SJCRH30 (cell line): ENCODE measurements at regions not wholly inside any gene's neighbourhood (a gene's known extent, or its start where the extent isn't known, plus 50 kb on each side); places are given as distances from the start of the nearest gene placed in this dataset.
"Not testable (repeated sequence)": the region's sequence is repeated elsewhere in the genome, so short reads cannot be mapped to it uniquely, and the experiment has no call there.

Experiments used
- DNase-seq, 2 experiments: peaks; one replicate each; pipeline ENCODE4 v3.0.0-alpha.2; 2015 to 2020
- H3K27ac ChIP-seq: fragments of 250-450 bp; sonication (Bioruptor Pico); 2 replicates; pipeline ENCODE4 v1.5.1; 2020; ENCODE audit warnings: mild to moderate bottlenecking, moderate library complexity
- H3K27me3 ChIP-seq: fragments of 250-450 bp; sonication (Bioruptor Pico); 2 replicates; pipeline ENCODE4 v1.5.1; 2020; ENCODE audit warnings: mild to moderate bottlenecking, moderate library complexity
- H3K36me3 ChIP-seq: fragments of 250-450 bp; sonication (Bioruptor Pico); 2 replicates; pipeline ENCODE4 v1.5.1; 2020; ENCODE audit warnings: mild to moderate bottlenecking, moderate library complexity
- H3K4me1 ChIP-seq: fragments of 250-450 bp; sonication (Bioruptor Pico); 2 replicates; pipeline ENCODE4 v1.5.1; 2020; ENCODE audit warnings: mild to moderate bottlenecking, moderate library complexity
- H3K4me3 ChIP-seq: fragments of 250-450 bp; sonication (Bioruptor Pico); 2 replicates; pipeline ENCODE4 v1.5.1; 2020; ENCODE audit warnings: mild to moderate bottlenecking, moderate library complexity
- H3K9me3 ChIP-seq: fragments of 250-450 bp; sonication (Bioruptor Pico); replicated peaks from 2 replicates; pipeline ENCODE4 v1.5.1; 2020; ENCODE audit warnings: mild to moderate bottlenecking, moderate library complexity

DNA sequence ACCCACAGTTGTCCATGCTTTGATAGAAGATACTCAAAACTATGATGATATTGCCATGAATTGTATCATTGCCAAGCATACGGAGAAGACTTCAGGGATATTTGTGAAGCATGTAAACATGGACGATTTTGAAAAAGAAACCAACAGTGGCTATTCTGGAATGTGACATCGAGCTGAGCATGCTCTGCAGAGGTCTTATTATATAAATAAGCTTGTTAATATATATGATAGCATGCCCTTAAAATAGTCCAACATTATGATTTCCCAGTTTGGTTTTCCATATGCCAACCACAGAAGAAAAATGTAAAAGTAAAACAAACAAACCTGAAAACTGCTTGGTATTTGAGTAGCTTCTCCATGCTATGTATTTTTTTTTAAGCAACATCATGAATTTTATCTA is 159.1 kb downstream of the LNPK start:
- peaks cover 22% of the 10 kb centered on the region for H3K4me1 ChIP-seq
- H3K27ac ChIP-seq = peak overlapping the region; percentile 54
- no peaks in the 10 kb centered on the region for H3K36me3 ChIP-seq
- H3K4me3 ChIP-seq = no peak overlapping the region
- no peak for DNase-seq
- H3K27me3 ChIP-seq = no peaks in the 10 kb centered on the region
- no peaks in the 10 kb centered on the region for H3K9me3 ChIP-seq

DNA sequence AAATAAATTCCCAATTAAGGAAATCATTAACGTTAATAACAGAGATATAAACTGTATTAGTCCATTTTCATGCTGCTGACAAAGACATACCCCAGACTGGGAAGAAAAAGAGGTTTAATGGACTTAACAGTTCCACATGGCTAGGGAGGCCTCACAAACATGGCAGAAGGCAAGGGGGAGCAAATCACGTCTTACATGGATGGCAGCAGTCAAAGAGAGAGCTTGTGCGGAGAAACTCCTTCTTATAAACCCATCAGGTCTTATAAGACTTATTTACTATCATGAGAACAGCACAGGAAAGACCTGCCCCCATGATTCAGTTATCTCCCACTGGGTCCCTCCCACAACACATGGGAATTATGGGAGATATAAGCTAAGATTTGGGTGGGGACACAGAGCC is 161.3 kb downstream of the LNPK start:
- not testable (repeated sequence) for DNase-seq, H3K9me3 ChIP-seq, H3K36me3 ChIP-seq, H3K4me3 ChIP-seq, H3K27ac ChIP-seq, H3K27me3 ChIP-seq
- H3K4me1 ChIP-seq = peaks cover 28% of the 10 kb centered on the region

DNA sequence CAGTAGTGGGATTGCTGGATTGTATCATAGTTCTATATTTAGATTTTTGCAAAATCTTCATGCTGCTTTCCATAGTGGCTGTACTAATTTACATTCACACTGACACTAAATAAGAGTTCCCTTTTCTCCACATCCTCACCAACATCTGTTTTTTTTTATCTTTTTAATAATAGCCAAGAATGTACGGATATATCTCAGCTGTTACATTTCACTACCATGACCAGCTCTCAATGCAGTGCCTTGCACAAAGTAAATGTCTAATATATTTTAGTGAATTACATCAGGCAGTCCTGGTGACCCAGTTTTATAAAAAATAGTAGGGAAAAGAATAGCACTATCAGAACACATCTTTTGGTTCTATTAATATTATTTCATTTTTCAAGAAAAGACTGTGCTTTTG is 161.8 kb downstream of the LNPK start:
- DNase-seq = no peak

DNA sequence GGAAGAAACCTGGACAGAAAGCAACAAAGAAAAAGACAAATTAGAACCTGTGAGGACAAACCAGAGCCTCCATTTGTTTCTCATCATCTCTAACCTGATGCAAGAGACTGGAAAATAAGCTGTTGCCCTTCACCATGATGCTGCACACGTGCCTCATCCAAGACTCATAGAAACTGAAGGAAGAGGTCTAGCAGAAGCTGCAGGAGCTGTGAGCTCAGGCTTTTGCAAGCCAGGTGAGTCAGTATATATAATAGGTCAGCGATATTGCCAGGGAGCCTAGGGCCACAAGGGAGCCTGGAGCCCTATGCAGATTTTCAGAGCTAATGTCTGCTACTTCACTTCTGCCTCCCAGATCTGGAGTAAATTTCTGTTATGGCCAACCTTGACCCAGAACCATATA is 163.1 kb downstream of the LNPK start:
- no peak overlapping the region for H3K4me3 ChIP-seq
- H3K9me3 ChIP-seq = no peaks in the 10 kb centered on the region
- H3K4me1 ChIP-seq = peaks cover 20% of the 10 kb centered on the region
- no peaks in the 10 kb centered on the region for H3K27me3 ChIP-seq
- no peak for DNase-seq
- no peaks in the 10 kb centered on the region for H3K36me3 ChIP-seq
- H3K27ac ChIP-seq = no peak overlapping the region

More for the DNA sequence above, 161.8 kb downstream of the LNPK start:
- Histone ChIP-seq H3K27ac (no peak overlapping the region), H3K9me3 (no peaks in the 10 kb centered on the region), H3K4me1 (peaks cover 28% of the 10 kb centered on the region), H3K36me3 (no peaks in the 10 kb centered on the region), H3K4me3 (no peak overlapping the region), H3K27me3 (no peaks in the 10 kb centered on the region)

DNA sequence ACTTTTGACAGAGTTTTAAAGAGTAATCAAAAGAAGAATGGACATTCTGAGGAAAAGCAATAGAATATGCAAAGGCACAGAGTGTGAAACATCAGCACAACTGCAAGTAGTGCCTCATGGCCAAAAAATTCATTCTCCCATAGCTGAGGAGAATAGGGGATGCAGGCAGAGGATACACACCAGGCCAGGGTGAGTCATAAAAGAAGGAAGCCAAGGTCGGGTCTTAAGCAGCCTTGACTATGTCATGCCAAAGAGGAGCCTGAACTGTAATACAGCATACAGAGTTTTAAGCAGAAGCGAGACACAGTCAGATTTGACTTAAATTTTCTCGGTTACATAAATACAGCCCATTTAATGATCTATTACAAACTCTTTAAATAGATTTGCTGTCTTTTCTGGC is 165.0 kb downstream of the LNPK start:
- H3K27me3 ChIP-seq = no peaks in the 10 kb centered on the region
- peaks cover 11% of the 10 kb centered on the region; the same call in 1 of the 2 replicates for H3K4me1 ChIP-seq
- H3K36me3 ChIP-seq = no peaks in the 10 kb centered on the region
- peak; percentile 26 to 27 for DNase-seq
- H3K27ac ChIP-seq = no peak overlapping the region
- no peaks in the 10 kb centered on the region for H3K9me3 ChIP-seq
- H3K4me3 ChIP-seq = no peak overlapping the region

DNA sequence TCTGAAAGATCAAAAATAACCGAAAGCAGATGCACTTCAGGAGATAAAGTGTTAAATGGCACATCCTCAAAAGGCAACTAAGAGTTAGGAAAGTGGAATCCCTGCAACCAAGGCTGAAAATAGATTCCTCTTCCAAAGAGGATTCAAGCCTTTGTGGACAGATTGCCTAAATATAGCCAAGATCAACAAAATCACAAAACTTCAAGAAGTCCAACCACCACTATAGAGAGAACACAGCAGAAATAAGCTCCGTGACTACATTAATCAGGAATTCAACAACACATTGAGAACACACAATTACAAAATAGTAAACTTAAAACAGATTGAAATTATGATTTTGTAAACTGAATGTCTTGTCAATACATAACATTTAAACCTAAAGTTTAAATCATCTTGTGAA is 165.7 kb downstream of the LNPK start:
- no peak for DNase-seq
- H3K4me1 ChIP-seq = peaks cover 11% of the 10 kb centered on the region; the same call in 1 of the 2 replicates
- no peak overlapping the region for H3K4me3 ChIP-seq
- no peaks in the 10 kb centered on the region for H3K27me3 ChIP-seq
- H3K9me3 ChIP-seq = no peaks in the 10 kb centered on the region
- no peak overlapping the region for H3K27ac ChIP-seq
- no peaks in the 10 kb centered on the region for H3K36me3 ChIP-seq

DNA sequence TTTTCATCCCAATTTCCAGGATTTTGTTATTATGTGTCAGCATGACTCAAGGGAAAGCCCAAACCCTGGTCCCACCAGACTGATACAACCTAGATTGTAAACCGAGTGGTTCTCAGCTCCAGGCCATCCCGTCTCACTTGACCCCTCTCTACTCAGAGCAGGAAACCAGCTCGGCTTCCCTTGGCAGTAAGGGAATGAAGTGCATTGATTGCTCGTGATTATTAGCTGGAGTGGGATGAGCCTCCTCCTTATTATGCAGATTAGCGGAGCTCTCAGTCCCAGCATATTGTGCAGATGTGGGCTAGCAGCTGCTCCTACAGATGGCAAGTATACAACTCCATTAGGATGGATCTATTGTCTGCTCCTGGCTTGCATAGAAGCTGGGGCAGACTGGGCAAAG is 167.6 kb downstream of the LNPK start:
- H3K27ac ChIP-seq = no peak overlapping the region
- H3K4me1 ChIP-seq = peaks cover 5% of the 10 kb centered on the region; the same call in 1 of the 2 replicates
- no peaks in the 10 kb centered on the region for H3K27me3 ChIP-seq
- peak in 1 of 2 experiments; percentile 20 for DNase-seq
- H3K36me3 ChIP-seq = no peaks in the 10 kb centered on the region
- no peaks in the 10 kb centered on the region for H3K9me3 ChIP-seq
- H3K4me3 ChIP-seq = no peak overlapping the region

DNA sequence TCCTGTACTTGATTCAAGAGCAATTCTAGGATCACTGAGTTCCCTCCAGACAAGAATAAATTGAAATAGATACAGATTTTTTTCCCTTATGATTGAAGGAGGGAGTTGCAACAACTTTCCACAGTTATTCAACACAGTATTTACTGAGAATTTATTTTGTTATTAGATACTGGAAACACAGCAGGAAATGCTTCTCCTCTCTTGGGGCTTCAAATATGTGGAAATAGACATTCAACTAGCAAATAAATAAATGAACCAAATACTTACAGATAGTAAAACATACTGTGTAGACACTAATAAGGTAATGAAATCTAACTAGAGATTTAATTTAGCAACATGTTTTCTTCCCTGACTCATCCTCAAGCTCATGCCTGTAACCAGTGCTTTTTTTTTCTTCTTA is 169.2 kb downstream of the LNPK start:
- peaks cover 5% of the 10 kb centered on the region; the same call in 1 of the 2 replicates for H3K4me1 ChIP-seq
- no peaks in the 10 kb centered on the region for H3K27me3 ChIP-seq
- no peaks in the 10 kb centered on the region for H3K36me3 ChIP-seq
- no peaks in the 10 kb centered on the region for H3K9me3 ChIP-seq
- DNase-seq = no peak
- H3K4me3 ChIP-seq = no peak overlapping the region
- H3K27ac ChIP-seq = no peak overlapping the region

DNA sequence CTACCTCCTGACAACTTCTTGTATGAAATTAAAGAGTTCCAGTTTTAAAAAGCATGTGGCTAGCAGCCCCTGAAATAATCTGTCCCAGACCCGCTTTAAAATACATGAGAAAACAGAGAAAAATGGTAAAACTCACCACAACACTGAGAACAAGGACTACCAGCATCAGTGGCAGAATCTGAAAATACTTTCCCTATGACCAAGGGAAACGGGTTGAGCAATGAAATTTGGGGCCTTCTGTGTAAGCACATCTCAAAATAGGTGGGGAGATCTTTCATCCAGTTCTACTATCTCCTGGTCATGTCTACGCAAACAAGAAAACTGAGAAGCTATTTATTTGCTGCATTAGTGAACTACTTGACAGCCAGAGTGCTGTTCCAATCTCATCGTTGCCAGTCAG is 172.3 kb downstream of the LNPK start:
- Histone ChIP-seq H3K27me3 (no peaks in the 10 kb centered on the region), H3K27ac (no peak overlapping the region), H3K36me3 (no peaks in the 10 kb centered on the region), H3K4me1 (no peaks in the 10 kb centered on the region), H3K9me3 (no peaks in the 10 kb centered on the region; the same call in 1 of the 2 replicates), H3K4me3 (no peak overlapping the region)
- DNase-seq = no peak

DNA sequence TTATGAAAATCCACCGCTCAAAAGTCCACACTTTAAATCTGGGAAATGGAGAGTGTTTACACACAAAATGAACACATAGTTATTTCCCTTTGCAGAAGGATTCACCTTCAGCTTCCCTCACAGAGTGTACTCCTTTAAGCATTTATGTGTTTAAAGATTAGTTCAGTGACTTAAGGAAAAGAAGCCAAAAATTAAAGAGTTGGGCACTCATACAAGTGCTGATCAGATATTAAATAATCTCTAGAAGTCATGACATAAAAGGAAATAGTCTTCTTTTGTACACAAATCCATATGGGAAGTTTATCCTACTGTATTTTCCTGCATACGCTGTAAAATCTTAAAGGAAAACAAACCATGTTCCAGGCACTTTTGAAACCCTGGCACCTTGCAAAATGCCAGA is 174.2 kb downstream of the LNPK start:
- no peak for DNase-seq

DNA sequence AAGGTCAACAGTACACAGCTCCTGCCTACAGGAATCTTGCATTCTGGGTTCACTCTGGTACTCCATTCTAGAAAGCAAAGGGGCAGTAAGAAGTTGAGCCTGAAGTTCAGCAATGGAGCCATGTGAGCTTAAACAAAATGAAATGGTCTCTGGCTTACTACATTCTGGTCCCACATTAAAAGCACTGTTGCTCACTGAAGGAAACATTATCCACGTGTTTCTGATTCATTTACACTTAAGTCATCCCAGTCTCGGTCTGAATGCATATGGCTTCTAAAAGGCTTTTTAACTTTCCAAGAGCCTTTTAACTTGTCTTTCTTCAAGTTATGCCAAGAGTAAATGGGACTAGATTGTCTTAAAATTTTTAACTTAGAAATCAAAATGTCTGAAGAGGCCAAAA is 177.8 kb downstream of the LNPK start:
- Histone ChIP-seq H3K9me3 (no peaks in the 10 kb centered on the region; the same call in 1 of the 2 replicates), H3K36me3 (no peaks in the 10 kb centered on the region), H3K4me1 (no peaks in the 10 kb centered on the region), H3K27ac (no peak overlapping the region), H3K4me3 (no peak overlapping the region), H3K27me3 (0 out of 2 replicates have a peak, but pooled peaks cover 3% of the 10 kb centered on the region)
- DNase-seq = no peak

More for the DNA sequence above, 174.2 kb downstream of the LNPK start:
- Histone ChIP-seq H3K4me3 (no peak overlapping the region), H3K27ac (no peak overlapping the region), H3K9me3 (no peaks in the 10 kb centered on the region; the same call in 1 of the 2 replicates), H3K4me1 (no peaks in the 10 kb centered on the region), H3K27me3 (no peaks in the 10 kb centered on the region), H3K36me3 (no peaks in the 10 kb centered on the region)

DNA sequence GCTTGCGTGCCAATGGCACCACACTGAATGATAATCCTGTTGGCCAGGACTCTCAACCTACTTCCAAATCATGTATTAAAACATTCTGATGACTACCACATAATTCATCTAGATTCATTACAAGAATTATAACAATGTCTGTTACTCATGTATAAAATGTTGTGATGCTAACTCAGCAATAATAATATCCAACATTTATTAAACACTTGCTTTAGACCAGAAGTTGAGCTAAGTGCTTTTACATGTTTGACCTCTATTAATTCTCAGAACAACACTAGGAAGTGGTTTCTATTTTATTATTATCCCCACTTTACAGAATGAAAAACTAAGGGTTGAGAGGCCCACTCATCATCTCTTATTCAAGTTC is 178.4 kb downstream of the LNPK start:
- no peak overlapping the region for H3K4me3 ChIP-seq
- no peak for DNase-seq
- H3K9me3 ChIP-seq = no peaks in the 10 kb centered on the region; the same call in 1 of the 2 replicates
- H3K27ac ChIP-seq = no peak overlapping the region
- H3K27me3 ChIP-seq = 0 out of 2 replicates have a peak, but pooled peaks cover 3% of the 10 kb centered on the region
- no peaks in the 10 kb centered on the region for H3K4me1 ChIP-seq
- no peaks in the 10 kb centered on the region for H3K36me3 ChIP-seq

DNA sequence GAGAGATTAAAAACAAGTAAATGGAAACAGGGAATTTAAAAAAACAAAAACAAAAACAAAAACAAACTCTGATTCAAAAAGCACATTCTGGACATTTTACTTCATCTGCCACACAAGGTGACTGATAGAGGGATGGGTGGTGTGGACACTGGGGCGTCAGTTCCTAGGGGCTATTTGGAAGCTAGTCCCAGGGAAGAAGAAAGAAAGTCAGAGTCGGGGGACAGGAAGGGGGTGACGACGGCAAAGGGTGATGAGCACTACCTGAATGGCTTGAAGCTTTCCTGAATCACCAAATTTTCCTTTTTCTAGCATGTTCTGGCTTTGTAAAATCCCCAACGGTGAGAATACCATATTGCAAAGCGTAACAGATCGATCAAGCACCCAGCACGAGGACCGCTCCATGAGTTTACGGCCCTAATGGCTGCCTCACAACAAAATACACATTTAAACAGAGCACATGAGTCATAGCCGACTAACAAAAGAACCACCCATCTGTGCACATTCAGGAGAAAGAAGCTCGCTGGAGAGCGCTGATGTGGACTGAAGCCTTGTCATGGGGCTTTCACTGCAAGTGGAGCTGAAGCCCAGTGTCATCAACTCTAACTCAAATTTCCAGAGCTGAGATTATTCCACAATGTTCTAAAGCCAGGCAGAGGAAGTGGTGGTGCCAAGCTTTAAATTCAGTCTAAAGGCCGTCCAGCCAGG is 178.9 kb downstream of the LNPK start:
- H3K4me3 ChIP-seq = no peak overlapping the region
- H3K4me1 ChIP-seq = no peaks in the 10 kb centered on the region
- no peaks in the 10 kb centered on the region for H3K36me3 ChIP-seq
- DNase-seq = no peak
- 0 out of 2 replicates have a peak, but pooled peaks cover 3% of the 10 kb centered on the region for H3K27me3 ChIP-seq
- no peaks in the 10 kb centered on the region; the same call in 1 of the 2 replicates for H3K9me3 ChIP-seq
- no peak overlapping the region for H3K27ac ChIP-seq

DNA sequence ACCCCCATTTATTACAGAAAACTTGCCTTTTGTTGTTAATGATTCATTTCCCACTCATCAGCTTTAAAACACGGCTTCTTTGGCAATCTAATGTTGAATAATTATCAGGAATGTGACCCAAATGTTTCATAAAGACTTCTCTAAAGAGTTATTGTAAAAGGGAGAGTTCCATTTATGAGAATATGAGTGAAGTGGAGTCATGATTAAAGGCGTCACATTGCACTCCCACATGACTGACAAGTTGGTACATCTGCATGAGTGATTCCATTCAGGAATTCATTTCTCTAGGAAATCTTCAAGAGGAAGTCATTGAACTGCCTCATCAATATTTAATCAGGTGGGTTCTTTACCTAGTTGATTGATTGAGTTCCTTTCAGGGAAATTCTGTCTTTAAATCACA is 184.8 kb downstream of the LNPK start:
- no peak for DNase-seq
- no peaks in the 10 kb centered on the region for H3K36me3 ChIP-seq
- no peak overlapping the region for H3K27ac ChIP-seq
- H3K27me3 ChIP-seq = 0 out of 2 replicates have a peak, but pooled peaks cover 3% of the 10 kb centered on the region
- no peaks in the 10 kb centered on the region for H3K4me1 ChIP-seq
- no peak overlapping the region for H3K4me3 ChIP-seq
- no peaks in the 10 kb centered on the region for H3K9me3 ChIP-seq

DNA sequence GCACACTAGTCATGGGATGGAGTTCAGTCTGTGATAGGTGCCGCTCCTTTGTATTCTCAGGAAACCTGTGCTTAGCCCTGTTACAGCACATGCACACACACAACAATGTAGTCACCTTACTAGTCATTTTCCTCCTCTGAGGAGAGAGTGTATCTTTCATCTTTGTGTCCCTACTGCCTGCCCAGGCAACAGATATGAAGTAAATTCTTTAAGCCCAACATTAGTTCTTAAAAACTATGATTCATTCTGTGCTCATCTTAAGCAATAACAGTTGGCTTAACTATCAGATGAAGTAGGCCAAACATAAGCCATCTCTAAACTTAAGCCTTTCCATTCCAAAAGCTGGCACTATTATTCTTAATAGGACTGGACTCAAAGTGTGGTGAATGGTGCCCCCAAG is 186.5 kb downstream of the LNPK start:
- no peak overlapping the region for H3K4me3 ChIP-seq
- H3K27me3 ChIP-seq = no peaks in the 10 kb centered on the region
- H3K27ac ChIP-seq = no peak overlapping the region
- H3K4me1 ChIP-seq = no peaks in the 10 kb centered on the region
- no peak for DNase-seq
- H3K9me3 ChIP-seq = no peaks in the 10 kb centered on the region
- H3K36me3 ChIP-seq = no peaks in the 10 kb centered on the region

DNA sequence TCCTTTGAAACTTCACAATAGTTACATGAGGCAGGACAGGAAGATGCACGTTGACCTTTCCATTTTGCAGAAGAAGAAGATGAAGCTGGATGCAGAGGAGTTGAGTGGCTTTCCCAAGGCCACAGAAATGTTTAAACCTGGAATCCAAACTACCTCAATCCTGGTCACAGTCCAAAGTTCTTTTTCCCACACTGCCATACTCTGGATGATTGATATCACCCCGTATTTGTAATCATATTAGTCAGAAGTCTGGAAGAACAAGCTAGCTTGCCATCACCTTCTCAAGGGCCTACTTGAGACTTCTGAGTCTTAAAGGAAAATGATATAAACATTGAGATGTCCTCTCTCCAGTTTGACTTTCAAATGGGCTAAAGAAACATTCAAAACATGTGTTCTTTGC is 190.1 kb downstream of the LNPK start:
- no peak for DNase-seq
- Histone ChIP-seq H3K27me3 (0 out of 2 replicates have a peak, but pooled peaks cover 3% of the 10 kb centered on the region), H3K4me1 (no peaks in the 10 kb centered on the region)

More for the DNA sequence above, 190.1 kb downstream of the LNPK start:
- Histone ChIP-seq H3K4me3 (no peak overlapping the region), H3K27ac (no peak overlapping the region), H3K36me3 (no peaks in the 10 kb centered on the region), H3K9me3 (no peaks in the 10 kb centered on the region)
